ENCODE measurements at regions not wholly inside any gene's neighbourhood (a gene's known extent, or its start where the extent isn't known, plus 50 kb on each side); places are given as distances from the start of the nearest gene placed in this dataset.

GRCh38 chr13:103866048-103866447 lies 799.8 kb upstream of the SLC10A2 start:
- TF ChIP-seq CTCF (conservative IDR thresholded peaks at IDR 0.05; ENCODE audit: low read depth in 2 of 2) (no peak), POLR2AphosphoS5 (IDR thresholded peaks at IDR 0.05; ENCODE audit: low read depth) (no peak)

All from GM23338 (cell line).